Fibroblast of skin of abdomen (primary cell): ENCODE measurements at regions not wholly inside any gene's neighbourhood (a gene's known extent, or its start where the extent isn't known, plus 50 kb on each side); places are given as distances from the start of the nearest gene placed in this dataset.

Source experiments
- DNase-seq: peaks from one replicate; pipeline ENCODE4 v3.0.0-alpha.2; 2013

DNA sequence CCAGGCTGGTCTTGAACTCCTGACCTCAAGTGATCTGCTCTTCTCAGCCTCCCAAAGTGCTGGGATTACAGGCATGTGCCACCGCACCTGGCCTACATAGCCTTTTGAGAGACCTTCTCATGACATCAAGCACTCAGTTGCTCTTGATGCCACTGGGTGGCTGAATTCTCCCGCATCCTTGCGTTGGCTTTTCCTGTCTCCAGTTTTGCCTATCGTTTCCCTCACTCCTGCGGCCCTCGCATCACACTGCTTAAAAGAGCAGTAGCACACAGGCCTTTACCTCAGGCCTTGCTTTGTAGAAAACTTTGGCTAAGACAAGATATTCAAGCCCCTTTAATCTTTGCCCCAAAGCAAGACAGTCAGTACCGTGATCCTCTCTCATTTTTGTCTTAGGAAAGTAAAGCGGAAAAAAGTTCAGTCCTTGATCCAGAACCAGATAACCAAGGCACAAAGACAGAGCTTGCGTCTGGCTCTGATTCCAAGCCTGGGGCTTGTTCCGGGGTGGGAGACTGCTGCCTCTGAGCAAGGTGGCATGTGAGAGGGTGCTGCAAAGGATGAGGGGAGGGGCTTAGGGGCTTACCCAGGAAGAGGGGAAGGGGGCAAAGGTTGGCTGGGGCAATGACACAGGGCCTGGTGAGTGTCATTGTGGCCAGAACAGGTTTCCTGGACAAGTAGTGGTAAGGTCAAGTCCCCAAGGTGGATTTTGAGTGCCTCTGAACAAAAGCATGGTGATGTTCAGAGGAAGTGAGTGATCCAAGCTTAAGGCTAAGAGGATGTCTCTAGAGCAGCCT, 175.0 kb upstream of the TLE3 start:
- DNase-seq = no peak

DNA sequence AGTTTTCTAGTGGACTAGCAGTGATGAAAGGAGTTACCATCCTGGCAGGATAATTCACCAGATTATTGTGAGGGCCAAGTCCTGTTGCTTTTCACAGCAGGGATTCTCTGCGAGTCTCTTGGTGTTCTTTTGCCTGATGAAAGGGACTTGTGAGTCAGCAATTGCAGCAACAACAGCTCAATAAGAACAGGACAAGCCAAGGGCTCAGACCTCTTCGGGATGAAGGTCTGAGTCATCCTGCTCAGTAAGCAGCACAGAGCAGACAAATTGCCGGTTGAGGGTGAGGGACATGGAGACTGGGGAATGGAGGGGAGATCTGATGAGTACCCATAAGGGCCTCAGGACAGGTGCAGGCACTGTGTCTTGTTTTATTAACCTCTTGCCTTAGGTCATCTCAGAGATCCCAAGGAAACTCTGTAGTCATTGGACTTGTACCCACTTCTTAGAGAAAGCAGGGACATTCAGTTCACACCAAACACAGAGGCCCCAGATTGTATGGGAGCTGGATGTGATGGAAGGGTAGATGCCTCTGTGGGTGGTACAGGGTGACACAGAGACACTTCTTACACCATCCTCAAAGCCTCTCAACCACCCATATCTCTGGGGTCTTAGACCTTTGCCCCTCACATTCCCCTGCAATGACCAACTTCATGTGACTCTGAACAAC, 173.8 kb upstream of the TLE3 start:
- peak; percentile 96 for DNase-seq

DNA sequence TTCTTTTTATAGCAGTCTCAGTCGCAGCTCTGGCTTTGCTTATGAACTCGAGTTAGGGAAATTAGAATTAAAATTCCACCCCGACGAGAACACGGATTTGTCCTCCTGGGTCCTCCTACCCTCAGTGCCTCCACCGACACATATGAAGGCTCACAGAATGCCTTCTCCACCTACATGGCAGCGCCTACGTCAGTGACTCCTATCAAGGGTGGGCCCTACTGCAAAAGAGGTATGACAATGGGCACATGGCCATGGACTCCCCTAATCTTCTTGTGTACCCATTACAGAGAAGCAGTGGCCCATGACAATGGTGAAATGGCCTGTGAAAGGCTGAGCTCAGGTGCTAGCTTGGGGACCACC, 173.0 kb upstream of the TLE3 start:
- DNase-seq = no peak

DNA sequence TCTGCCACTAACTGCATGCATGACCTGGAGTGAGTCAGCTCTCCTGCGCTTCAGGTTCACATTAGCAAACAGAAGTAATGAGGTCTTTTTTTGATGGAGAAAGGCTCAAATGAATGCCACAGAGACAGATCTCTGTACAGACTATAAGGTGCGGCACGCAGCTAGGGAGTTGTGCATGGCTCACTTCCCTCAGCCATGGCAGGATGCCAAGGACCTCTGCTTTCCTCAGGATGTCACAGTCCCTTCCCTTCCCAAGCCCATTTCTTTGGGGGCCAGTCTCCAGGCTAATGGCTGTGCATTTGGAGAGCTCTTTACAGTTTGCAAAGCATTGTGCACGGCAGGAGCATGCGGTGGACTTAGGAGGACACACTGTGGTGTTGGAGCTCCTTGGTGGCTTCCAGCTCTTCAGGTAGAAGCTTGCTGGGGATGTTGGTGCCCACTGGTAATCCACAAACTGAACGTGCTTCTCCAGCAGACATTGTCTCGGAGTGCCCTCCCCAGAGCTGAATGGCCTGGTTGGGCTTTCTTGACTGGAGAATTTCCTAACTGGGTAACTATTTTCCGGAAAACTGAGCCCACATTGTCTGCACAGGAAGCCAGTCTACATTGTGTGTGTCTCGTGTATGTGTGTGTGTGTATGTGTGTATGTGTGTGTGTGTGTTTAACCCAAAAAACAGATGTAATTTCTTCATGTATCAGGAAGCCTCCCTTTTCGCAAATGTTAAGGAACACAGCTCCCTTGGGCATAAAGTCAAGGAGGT, 172.5 kb upstream of the TLE3 start:
- DNase-seq = no peak

DNA sequence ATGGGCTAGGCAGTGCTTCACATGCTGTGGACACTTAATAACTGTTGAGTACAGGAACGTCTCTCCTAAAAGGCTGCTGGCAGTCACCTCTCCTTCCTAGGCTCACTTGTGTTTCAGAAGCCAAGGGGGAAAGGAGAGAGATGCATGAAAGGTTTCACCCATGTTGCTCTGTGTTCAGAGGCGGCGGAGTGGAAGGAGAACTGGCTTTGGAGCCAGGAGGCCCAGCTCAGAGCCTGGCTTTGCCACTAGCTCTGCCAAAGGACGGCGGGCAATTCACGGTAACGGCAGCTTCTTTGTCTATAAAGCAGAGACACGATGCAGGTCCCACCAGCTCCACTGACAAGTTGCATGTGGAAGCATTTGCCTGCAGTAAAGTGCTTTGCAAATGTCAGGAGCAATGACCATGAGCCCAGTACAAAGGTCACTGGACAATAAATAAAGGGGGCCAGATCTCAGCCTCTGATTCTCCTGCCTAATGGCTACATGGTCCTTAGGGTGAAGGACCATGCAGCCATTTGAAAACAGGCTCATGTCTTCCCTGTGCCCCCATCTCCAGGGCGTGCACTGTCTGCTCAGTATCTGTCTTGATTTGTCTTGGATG, 171.7 kb upstream of the TLE3 start:
- DNase-seq = no peak

DNA sequence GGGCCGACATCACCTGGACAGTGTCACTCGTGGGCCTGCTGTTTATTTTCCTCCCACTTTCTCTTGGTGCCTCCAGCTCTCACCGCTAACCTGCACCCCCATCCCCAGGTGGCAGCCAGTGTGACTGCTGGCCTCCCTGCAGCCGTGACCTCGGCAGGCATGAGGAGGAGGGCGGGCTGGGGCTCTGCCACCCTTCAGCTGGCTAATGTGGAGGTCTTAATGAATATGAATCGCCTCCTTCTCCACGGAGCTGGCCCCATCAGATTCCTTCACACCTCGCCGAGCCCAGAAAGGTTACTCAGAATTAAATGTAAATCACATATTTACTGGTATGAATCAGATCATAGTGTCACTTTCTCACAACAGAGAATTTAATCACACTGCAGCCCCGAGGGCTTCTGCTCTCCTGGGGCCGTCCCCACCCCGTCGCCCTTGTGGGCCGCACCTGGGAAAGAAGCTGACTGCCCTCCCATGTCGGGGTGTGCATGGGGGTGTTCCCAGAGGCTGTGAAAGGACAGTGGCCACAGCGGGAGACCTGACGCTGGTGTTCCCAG, 171.1 kb upstream of the TLE3 start:
- no peak for DNase-seq

DNA sequence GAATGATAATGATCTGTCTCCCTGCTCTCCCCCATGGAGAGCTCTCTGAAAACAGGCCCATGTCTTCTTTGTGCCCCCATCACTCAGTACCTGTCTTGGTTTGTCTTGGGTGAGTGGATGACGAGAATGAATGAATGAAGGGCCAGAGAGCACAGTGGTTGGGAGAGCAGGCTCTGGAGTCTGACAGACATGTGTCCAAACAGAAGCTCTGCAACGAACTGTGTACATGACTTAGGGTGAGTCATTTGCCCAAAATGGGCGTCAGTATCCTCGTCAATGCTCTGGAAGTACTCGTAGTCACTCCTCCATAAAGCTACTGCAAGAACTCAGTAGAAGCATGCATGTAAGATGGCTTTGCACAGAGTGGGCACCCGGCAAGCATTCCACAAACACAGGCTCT, 170.2 kb upstream of the TLE3 start:
- DNase-seq = peak; percentile 65

DNA sequence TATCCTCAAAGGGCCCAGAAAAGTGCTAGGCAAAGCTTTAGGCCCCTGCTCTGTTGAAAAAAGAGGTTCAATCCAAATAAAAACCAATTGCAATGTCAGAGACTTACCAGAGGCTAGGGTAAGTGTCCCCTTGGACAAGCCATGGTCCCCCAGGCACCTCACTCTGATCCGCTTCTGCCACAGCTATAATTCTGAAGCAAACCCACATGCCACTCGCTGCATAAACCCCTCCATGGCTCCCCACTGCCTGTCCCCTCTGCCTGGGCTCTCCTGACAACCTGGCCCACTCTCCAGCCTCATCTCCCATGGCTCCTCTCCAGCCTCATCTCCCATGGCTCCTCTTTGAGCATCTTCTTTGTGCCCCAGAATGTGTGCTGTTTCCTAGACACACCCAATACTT, 169.6 kb upstream of the TLE3 start:
- no peak for DNase-seq

DNA sequence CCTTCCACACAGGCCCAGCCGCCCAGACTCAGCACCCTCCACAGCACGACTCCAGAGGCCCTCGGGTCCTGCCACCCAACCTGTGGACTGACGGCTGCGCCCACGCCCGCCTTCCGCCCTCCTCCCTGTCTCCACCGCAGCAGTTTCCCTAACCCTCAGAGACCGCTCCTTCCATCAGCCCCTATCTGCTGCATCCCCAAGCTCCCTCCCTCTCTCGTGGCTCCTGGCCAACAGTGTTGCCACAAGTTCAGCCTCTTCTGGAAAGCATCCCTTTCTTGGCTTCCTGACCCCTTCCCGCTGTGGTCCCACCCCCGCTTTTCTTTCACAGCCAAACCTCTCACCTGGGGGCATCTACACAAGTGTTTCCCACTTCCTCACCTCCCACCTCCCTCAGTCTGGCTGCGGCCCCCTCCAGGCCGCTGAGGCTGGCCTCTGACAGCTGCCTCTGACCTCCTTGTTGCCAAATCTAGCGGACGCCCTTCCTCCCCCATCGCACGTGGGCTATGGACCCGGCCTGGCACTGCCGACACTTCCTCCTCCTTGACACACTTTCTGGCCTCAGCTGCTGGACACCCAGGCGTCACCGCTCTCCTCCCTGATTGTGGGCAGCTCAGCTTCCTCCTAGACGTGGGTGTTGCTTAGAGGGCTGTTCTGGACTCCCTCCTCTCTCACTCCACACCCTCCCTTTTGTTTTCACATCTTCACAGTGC, 168.8 kb upstream of the TLE3 start:
- DNase-seq = peak; percentile 40

DNA sequence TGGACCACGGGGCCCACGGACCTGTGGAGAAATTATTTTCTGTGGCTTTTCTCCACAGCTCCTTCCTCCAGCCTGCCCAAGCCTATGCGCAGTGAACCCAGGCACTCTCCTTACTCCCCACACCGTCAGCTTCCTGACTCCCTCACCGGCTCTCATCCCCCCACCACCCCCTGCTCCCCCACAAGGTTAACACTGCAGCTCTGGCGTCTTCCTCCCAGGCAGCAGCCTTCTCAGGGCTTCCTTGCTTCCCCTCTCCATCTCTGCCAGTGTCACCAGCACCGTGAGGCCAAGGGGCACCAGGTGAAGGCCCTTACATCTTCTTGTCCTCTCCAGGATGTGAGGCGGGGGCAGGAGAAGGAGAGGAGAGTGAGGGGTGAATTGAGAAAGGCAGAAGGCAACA, 168.3 kb upstream of the TLE3 start:
- no peak for DNase-seq

DNA sequence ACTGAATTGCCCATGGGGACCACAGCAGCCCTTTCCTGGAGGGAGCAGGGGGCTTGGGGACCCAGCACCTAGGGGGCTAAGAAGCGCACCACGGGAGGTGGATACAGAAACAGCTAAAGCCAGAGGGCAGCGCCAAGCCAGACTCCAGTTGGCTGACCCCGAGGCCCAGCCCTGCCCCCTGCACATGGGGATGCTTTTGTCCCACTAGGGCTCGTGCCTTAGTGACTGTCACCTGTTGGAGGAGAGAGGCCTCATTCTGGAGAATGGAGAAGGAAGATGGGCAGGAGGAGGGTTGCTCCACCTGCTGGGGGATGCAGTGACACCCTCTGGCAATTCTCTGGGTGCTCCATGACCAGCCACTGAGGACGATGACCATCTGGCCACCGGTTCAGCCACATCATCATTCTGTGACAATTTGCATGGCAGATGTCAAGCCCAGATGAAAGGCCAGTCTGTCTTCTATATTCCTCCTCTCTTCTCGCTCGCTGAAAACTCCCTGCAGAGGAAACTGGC, 167.8 kb upstream of the TLE3 start:
- DNase-seq = no peak

DNA sequence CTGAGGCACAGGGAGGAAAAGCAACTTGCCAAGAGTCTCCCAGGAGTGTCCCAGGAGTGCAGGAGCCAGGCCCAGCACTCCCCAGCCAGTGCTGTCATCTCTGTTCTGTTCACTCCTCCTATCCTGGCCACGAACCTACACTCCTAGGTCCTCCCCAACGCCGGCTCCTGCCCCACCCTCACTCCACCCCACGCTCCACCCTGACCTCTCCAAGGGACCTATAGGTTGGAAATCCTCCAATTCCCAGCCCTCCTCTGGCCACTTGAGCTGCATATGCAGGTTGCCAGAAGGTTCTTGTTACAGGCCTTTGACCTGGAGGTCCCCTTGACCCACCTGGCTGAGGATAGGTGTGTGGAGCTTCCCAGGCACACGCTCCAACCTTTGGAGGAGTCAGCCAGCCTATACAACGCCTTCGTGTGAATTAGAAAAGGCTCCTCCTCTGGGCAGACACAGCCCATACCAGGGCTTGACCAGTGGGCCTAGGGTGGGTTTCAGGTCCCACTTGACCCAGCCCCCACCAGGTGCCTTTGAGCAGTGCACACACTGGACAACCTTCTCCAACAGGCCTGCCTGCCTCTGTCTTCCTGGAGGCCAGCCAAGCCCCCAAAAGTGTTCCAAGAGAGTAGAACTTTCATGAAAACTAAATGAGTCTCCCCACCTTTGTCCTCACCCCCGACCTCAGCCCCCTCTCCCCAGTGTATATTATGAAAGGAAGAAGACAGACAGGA, 167.2 kb upstream of the TLE3 start:
- no peak for DNase-seq

DNA sequence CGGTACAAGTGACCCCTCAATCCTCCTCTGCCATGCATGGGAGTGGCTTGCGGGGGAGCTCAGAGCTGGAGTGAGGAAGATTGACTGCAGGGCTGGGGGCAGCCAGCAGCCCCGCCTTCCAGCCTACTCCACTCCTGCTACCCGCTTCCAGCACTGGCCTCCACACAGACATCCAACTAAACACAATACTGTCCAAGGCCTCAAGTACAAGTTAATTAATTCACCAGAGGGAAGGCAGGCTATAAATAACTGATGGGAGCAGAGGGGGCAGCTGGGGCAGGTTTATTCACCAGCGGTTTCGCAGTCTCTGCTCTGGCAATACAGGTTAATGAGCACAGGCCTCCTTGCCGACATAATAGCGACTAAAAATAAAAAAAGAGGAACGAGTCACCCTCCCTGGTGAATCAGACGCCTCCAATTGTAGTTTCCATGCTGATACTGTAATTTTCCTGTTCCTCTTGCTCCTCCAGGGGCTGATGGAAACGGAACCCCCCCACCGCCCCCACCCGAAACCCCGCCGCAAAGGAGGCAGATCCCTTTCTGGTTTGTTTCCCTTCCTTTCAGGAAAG, 166.4 kb upstream of the TLE3 start:
- DNase-seq = no peak

DNA sequence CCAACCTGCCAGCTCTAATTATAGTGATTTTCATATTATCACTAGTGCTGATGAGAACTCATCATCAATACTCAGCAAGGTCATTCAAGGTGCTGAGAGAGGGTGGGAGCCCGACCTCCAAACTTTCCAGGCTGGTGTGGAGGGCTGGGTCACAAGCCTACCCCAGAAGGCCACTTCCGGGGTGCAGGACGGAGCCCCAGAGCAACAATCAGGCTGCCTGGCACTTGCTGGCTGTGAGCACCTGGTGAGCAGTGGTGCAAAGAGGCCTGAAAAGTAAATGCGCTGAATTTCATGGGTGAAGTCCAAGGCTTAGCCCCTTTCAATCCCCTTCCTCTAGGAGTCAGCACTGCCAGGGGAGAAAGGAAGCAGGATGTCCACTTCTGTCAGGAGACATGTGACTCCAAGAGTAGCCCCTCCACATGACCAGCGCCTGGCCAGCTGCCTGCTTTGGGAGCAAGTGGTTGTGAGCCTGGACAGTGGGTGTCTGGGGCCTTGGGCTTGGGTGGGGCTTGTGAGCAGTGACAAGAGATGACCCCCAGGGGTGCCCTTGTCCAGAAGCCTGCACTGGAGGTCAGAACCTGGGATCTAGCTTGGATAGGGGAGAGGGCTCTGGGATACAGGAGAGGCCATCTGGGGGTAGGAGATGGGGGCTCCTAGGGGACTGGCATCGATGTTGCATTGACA, 165.0 kb upstream of the TLE3 start:
- no peak for DNase-seq

DNA sequence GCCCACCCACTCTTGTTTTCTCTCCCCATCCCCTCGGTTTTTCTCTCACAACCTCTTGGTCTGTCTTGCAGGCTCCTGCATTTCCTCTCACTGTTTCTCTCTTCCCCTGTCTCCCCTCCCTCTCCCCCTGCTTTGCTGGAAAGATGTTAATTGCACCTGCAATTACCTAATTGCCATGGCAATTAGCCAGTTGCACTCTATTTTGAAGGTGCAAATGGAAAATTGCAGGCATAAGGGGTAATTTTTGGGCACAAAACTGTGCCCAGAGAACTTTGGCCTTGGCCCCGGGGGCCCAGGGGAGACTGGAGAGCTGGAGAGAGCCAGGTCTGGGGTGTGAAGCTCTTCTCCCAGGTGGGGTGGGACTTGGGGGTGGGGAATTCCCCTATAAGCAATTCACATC, 164.5 kb upstream of the TLE3 start:
- DNase-seq = no peak

DNA sequence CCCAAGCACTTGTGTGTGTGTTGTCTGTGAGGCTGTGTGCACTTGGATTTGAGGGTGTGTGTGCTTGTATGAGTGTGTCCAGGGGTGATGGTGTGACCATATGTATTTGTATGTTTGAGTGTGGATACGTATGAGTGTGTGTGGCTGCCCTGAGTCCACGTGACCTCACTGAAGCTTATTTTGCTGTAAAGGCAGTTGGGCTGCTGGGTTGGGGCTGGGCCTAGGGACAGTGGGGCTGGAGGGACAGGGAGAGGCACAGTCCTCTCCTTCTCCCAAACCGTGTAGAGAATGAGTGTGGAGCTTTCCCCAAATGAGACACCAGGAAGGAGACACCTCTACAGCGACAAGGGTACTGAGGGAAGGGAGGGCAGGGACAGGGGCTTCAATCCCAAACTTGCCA, 163.4 kb upstream of the TLE3 start:
- no peak for DNase-seq

DNA sequence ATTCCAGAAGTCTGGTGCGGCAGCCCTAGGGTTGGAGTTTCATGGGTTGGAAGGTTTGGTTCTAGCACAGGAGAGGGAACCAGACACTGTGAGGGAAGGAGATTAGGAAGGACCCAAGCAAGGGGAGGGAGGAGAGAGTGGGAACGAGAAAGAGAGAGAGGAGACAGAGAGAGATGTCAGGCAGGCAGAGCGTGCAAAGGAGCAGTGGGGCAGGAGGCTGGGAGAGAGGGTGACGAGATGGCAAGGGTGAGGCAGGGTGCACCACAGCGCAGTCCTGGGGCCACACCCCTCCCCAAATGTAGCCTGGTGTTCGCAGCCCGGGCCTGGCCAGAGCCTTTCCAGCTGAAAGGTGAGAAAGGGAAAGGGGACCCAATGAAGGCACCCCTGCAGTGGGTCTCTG, 162.9 kb upstream of the TLE3 start:
- DNase-seq = no peak

DNA sequence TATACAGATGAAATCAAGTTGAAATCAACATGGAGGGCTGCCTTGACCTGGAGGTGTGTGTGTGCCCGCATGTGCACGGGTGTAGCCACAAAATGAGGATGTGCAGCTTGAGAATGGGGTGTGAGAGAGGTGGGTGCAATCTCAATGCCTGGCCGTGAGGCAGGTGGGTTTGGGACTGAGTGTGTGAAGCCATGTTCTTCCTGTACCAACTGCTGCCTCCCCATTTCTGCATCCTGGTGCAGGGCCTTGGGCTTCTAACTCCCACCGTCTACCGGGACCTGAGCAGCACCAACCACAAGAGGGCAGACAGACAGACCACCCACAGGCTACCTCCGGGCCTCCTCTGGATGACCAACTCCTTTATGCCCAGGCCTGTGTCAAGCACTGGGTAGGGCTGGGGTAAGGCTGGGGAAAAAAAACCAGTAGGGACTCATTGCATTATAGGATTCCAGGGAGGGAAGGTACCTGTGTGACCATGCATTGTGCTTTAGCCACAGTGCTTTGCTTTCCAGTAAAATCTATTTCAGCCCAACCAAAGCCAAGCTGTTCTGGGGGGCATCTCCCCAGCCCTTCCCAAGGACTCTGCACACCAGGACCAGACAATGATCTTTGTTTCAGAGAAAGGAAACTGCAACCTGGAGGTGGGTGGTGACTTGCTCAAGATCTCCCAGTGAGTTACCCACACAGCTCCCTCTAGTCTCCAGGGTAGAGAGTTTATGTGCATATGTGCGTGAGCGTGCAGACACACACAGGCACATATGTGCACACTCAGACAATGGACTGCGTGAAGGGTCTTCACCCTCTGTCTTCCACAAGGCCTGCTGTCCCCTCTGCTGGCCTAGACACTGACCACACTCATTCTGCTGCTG, 162.2 kb upstream of the TLE3 start:
- no peak for DNase-seq

DNA sequence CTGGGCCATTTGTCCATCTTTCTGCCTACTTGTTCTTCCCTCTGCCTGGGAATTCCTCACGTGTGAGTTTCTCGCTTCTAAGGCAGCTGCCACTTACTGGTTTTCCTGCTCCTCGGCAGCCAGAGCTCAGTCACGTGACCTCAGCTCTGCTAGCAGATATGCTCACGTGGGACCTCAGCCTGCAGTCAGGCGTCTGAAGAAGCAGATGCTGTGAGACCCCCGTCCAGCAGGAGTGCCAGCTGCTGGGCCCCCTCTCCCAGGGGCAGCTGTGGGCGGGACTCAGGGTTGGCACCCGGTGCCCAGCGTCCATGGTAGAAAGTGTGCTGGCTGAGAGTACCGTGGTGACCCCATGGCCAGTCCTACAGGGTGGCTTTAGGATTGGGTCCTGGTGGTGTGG, 161.3 kb upstream of the TLE3 start:
- DNase-seq = peak; percentile 83
